GM23338 (cell line): ENCODE measurements at regions not wholly inside any gene's neighbourhood (a gene's known extent, or its start where the extent isn't known, plus 50 kb on each side); places are given as distances from the start of the nearest gene placed in this dataset.

Experiments used
- ATAC-seq: fragments of 200-7000 bp; cut with Tn5 transposase; 3 replicates; pipeline ENCODE4 v1.9.1; 2020
- DNase-seq: peaks from one replicate; pipeline ENCODE4 v3.0.0-alpha.2; 2015; ENCODE audit warnings: low spot score
- H2AFZ ChIP-seq: fragments of 200-600 bp; sonication (generic); 2 replicates; pipeline ENCODE4 v1.8.0; 2016; ENCODE audit warnings: antibody characterized with exemption, mild to moderate bottlenecking, moderate library complexity
- H3F3A ChIP-seq: fragments of 200-600 bp; sonication (generic); replicated peaks from 2 replicates; pipeline ENCODE4 v1.8.0; 2017; ENCODE audit warnings: antibody characterized with exemption, mixed run types, low read depth
- H3K27ac ChIP-seq: fragments of 200-600 bp; sonication (generic); 2 replicates; pipeline ENCODE4 v1.6.1; 2016; ENCODE audit warnings: low read depth
- H3K27me3 ChIP-seq: fragments of 200-600 bp; sonication (generic); 2 replicates; pipeline ENCODE4 v1.8.0; 2016; ENCODE audit warnings: mild to moderate bottlenecking, mixed run types, moderate library complexity; ENCODE audit not compliant: insufficient read depth
- H3K36me3 ChIP-seq: fragments of 200-600 bp; sonication (generic); 2 replicates; pipeline ENCODE4 v1.8.0; 2016; ENCODE audit warnings: mild to moderate bottlenecking; ENCODE audit not compliant: insufficient read depth
- H3K4me1 ChIP-seq: fragments of 200-600 bp; sonication (generic); 2 replicates; pipeline ENCODE4 v1.8.0; 2016; ENCODE audit warnings: mild to moderate bottlenecking, moderate library complexity; ENCODE audit not compliant: insufficient read depth
- H3K4me2 ChIP-seq: fragments of 200-600 bp; sonication (generic); 2 replicates; pipeline ENCODE4 v1.7.1; 2017; ENCODE audit warnings: mixed run types
- H3K4me3 ChIP-seq: fragments of 200-600 bp; sonication (generic); 2 replicates; pipeline ENCODE4 v1.6.1; 2016; ENCODE audit warnings: mixed run types
- H3K79me2 ChIP-seq: fragments of 200-600 bp; sonication (generic); replicated peaks from 2 replicates; pipeline ENCODE4 v1.8.0; 2017; ENCODE audit warnings: mild to moderate bottlenecking; ENCODE audit not compliant: insufficient read depth
- H3K9me2 ChIP-seq: fragments of 200-600 bp; sonication (generic); 2 replicates; pipeline ENCODE4 v1.8.0; 2017; ENCODE audit not compliant: insufficient read depth
- H4K20me1 ChIP-seq: fragments of 200-600 bp; sonication (generic); replicated peaks from 2 replicates; pipeline ENCODE4 v1.8.0; 2017; ENCODE audit warnings: mild to moderate bottlenecking; ENCODE audit not compliant: insufficient read depth
- H3K27ac Mint-ChIP-seq: 2 replicates; pipeline ENCODE4 v1.8.0; 2020; ENCODE audit warnings: inconsistent platforms, mild to moderate bottlenecking, moderate library complexity, mixed read lengths
- H3K27me3 Mint-ChIP-seq: 3 replicates; pipeline ENCODE4 v1.8.0; 2022; ENCODE audit warnings: low read depth, mild to moderate bottlenecking, moderate library complexity, mixed read lengths, inconsistent platforms; ENCODE audit not compliant: insufficient read depth, poor library complexity
- H3K36me3 Mint-ChIP-seq: 3 replicates; pipeline ENCODE4 v1.8.0; 2021; ENCODE audit warnings: low read depth, mild to moderate bottlenecking, inconsistent platforms, moderate library complexity, mixed read lengths
- H3K4me1 Mint-ChIP-seq: 3 replicates; pipeline ENCODE4 v1.8.0; 2020; ENCODE audit warnings: mild to moderate bottlenecking, inconsistent platforms, mixed read lengths
- H3K4me3 Mint-ChIP-seq: 3 replicates; pipeline ENCODE4 v1.8.0; 2021; ENCODE audit warnings: moderate library complexity, mild to moderate bottlenecking, inconsistent platforms, mixed read lengths
- H3K9me3 Mint-ChIP-seq: 3 replicates; pipeline ENCODE4 v1.8.0; 2020; ENCODE audit warnings: moderate library complexity, mild to moderate bottlenecking, inconsistent platforms, mixed read lengths
- CREB1 ChIP-seq: fragments of 250-450 bp; sonication (Bioruptor Pico); IDR thresholded peaks from 2 replicates; pipeline ENCODE4 v1.5.0; 2020; ENCODE audit warnings: low read depth, mild to moderate bottlenecking, moderate library complexity
- EZH2 ChIP-seq: fragments of 200-600 bp; sonication (generic); IDR thresholded peaks from one replicate; pipeline ENCODE4 v1.8.0; 2017; ENCODE audit warnings: antibody characterized with exemption, mild to moderate bottlenecking, low read depth; ENCODE audit not compliant: unreplicated experiment
- EZH2phosphoT487 ChIP-seq: fragments of 200-600 bp; sonication (generic); IDR thresholded peaks from one replicate; pipeline ENCODE4 v1.8.1; 2018; ENCODE audit warnings: antibody characterized with exemption; ENCODE audit not compliant: unreplicated experiment
- JUNB ChIP-seq: IDR thresholded peaks from one replicate; pipeline ENCODE4 v1.6.1; 2016; ENCODE audit warnings: antibody characterized with exemption; ENCODE audit not compliant: unreplicated experiment
- NANOG ChIP-seq: IDR thresholded peaks from 2 replicates; pipeline ENCODE4 v1.6.1; 2016; ENCODE audit warnings: antibody characterized with exemption, borderline replicate concordance
- POLR2AphosphoS5 ChIP-seq: IDR thresholded peaks from 2 replicates; pipeline ENCODE4 v1.6.1; 2016; ENCODE audit warnings: antibody characterized with exemption, low read depth
- STAT1 ChIP-seq: IDR thresholded peaks from one replicate; pipeline ENCODE4 v1.6.1; 2016; ENCODE audit warnings: antibody characterized with exemption; ENCODE audit not compliant: unreplicated experiment
- ZNF114 ChIP-seq: fragments of 250-450 bp; sonication (Bioruptor Pico); IDR thresholded peaks from 2 replicates; pipeline ENCODE4 v1.5.0; 2020; ENCODE audit warnings: mild to moderate bottlenecking, moderate library complexity
- ZNF331 ChIP-seq: fragments of 250-450 bp; sonication (Bioruptor Pico); IDR thresholded peaks from 2 replicates; pipeline ENCODE4 v1.5.0; 2020; ENCODE audit warnings: low read depth, mild to moderate bottlenecking, moderate library complexity
- TF ChIP-seq, protein P1 (sequence below): IDR thresholded peaks from 2 replicates; pipeline ENCODE4 v1.6.1; 2016; ENCODE audit warnings: antibody characterized with exemption
- TF ChIP-seq, protein P2 (sequence below): IDR thresholded peaks from one replicate; pipeline ENCODE4 v1.6.1; 2018; ENCODE audit warnings: antibody characterized with exemption; ENCODE audit not compliant: unreplicated experiment
- TF ChIP-seq, protein P3 (sequence below), 2 experiments: fragments of 200-600 bp in 1 of 2; sonication (generic) in 1 of 2; conservative IDR thresholded peaks; 2 replicates each; pipeline versions ENCODE4 v1.5.1 to v1.6.1; 2016 to 2017; ENCODE audit warnings: antibody characterized with exemption in 2 of 2, low read depth in 2 of 2, mild to moderate bottlenecking in 2 of 2, moderate library complexity in 1 of 2
- TF ChIP-seq, protein P4 (sequence below): fragments of 250-450 bp; sonication (Bioruptor Pico); IDR thresholded peaks from 2 replicates; pipeline ENCODE4 v1.5.0; 2020; ENCODE audit warnings: mild to moderate bottlenecking, moderate library complexity

DNA sequence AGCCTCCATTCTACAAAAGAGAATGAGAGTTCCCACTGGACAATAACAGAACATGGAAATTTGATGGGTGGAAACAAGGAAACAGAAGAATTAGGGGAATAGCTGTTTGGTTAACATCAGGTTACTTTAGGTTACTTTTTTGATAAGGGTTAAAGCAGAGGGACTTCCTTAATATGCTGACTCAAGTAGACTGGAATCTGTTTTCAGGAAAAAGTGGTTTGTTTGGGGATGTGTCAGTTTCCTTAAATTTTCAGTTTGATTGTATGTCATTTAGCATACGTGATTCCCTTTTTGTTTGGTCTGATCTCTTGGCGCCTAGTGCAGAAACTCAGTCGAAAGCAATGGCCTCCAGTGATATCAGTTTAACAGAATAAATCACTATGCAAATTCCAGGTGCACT lies 411.8 kb upstream of the GRM7 start:
- Histone ChIP-seq H3K36me3 (peaks cover 7% of the 10 kb centered on the region; the same call in 1 of the 2 replicates), H3K4me3 (no peak overlapping the region), H4K20me1 (no peaks in the 10 kb centered on the region), H3K27ac (no peak overlapping the region), H3F3A (no peaks in the 10 kb centered on the region), H3K79me2 (no peaks in the 10 kb centered on the region), H2AFZ (no peak overlapping the region), H3K9me2 (no peaks in the 10 kb centered on the region), H3K4me2 (no peak overlapping the region), H3K27me3 (no peaks in the 10 kb centered on the region), H3K4me1 (no peaks in the 10 kb centered on the region)
- peaks cover under 1% of the 10 kb centered on the region for H3K27me3 Mint-ChIP-seq
- ATAC-seq (no peak), DNase-seq (no peak)
- H3K9me3 Mint-ChIP-seq: peaks cover 87% of the 10 kb centered on the region
- H3K4me1 Mint-ChIP-seq: peaks cover 9% of the 10 kb centered on the region; the same call in 2 of the 3 replicates
- no peak overlapping the region for H3K27ac Mint-ChIP-seq
- TF ChIP-seq ZNF331 (CRISPR knock-in tag) (no peak), ZNF114 (no peak), STAT1 (no peak), CREB1 (CRISPR knock-in tag) (no peak), EZH2phosphoT487 (no peak), NANOG (no peak), JUNB (no peak), EZH2 (no peak), POLR2AphosphoS5 (no peak)
- TF ChIP-seq, protein P1, sequence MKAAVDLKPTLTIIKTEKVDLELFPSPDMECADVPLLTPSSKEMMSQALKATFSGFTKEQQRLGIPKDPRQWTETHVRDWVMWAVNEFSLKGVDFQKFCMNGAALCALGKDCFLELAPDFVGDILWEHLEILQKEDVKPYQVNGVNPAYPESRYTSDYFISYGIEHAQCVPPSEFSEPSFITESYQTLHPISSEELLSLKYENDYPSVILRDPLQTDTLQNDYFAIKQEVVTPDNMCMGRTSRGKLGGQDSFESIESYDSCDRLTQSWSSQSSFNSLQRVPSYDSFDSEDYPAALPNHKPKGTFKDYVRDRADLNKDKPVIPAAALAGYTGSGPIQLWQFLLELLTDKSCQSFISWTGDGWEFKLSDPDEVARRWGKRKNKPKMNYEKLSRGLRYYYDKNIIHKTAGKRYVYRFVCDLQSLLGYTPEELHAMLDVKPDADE: no peak
- TF ChIP-seq, protein P2, sequence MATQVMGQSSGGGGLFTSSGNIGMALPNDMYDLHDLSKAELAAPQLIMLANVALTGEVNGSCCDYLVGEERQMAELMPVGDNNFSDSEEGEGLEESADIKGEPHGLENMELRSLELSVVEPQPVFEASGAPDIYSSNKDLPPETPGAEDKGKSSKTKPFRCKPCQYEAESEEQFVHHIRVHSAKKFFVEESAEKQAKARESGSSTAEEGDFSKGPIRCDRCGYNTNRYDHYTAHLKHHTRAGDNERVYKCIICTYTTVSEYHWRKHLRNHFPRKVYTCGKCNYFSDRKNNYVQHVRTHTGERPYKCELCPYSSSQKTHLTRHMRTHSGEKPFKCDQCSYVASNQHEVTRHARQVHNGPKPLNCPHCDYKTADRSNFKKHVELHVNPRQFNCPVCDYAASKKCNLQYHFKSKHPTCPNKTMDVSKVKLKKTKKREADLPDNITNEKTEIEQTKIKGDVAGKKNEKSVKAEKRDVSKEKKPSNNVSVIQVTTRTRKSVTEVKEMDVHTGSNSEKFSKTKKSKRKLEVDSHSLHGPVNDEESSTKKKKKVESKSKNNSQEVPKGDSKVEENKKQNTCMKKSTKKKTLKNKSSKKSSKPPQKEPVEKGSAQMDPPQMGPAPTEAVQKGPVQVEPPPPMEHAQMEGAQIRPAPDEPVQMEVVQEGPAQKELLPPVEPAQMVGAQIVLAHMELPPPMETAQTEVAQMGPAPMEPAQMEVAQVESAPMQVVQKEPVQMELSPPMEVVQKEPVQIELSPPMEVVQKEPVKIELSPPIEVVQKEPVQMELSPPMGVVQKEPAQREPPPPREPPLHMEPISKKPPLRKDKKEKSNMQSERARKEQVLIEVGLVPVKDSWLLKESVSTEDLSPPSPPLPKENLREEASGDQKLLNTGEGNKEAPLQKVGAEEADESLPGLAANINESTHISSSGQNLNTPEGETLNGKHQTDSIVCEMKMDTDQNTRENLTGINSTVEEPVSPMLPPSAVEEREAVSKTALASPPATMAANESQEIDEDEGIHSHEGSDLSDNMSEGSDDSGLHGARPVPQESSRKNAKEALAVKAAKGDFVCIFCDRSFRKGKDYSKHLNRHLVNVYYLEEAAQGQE: no peak
- TF ChIP-seq, protein P3, sequence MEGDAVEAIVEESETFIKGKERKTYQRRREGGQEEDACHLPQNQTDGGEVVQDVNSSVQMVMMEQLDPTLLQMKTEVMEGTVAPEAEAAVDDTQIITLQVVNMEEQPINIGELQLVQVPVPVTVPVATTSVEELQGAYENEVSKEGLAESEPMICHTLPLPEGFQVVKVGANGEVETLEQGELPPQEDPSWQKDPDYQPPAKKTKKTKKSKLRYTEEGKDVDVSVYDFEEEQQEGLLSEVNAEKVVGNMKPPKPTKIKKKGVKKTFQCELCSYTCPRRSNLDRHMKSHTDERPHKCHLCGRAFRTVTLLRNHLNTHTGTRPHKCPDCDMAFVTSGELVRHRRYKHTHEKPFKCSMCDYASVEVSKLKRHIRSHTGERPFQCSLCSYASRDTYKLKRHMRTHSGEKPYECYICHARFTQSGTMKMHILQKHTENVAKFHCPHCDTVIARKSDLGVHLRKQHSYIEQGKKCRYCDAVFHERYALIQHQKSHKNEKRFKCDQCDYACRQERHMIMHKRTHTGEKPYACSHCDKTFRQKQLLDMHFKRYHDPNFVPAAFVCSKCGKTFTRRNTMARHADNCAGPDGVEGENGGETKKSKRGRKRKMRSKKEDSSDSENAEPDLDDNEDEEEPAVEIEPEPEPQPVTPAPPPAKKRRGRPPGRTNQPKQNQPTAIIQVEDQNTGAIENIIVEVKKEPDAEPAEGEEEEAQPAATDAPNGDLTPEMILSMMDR (conservative IDR thresholded peaks at IDR 0.05; ENCODE audit: low read depth in 2 of 2): no peak
- TF ChIP-seq, protein P4, sequence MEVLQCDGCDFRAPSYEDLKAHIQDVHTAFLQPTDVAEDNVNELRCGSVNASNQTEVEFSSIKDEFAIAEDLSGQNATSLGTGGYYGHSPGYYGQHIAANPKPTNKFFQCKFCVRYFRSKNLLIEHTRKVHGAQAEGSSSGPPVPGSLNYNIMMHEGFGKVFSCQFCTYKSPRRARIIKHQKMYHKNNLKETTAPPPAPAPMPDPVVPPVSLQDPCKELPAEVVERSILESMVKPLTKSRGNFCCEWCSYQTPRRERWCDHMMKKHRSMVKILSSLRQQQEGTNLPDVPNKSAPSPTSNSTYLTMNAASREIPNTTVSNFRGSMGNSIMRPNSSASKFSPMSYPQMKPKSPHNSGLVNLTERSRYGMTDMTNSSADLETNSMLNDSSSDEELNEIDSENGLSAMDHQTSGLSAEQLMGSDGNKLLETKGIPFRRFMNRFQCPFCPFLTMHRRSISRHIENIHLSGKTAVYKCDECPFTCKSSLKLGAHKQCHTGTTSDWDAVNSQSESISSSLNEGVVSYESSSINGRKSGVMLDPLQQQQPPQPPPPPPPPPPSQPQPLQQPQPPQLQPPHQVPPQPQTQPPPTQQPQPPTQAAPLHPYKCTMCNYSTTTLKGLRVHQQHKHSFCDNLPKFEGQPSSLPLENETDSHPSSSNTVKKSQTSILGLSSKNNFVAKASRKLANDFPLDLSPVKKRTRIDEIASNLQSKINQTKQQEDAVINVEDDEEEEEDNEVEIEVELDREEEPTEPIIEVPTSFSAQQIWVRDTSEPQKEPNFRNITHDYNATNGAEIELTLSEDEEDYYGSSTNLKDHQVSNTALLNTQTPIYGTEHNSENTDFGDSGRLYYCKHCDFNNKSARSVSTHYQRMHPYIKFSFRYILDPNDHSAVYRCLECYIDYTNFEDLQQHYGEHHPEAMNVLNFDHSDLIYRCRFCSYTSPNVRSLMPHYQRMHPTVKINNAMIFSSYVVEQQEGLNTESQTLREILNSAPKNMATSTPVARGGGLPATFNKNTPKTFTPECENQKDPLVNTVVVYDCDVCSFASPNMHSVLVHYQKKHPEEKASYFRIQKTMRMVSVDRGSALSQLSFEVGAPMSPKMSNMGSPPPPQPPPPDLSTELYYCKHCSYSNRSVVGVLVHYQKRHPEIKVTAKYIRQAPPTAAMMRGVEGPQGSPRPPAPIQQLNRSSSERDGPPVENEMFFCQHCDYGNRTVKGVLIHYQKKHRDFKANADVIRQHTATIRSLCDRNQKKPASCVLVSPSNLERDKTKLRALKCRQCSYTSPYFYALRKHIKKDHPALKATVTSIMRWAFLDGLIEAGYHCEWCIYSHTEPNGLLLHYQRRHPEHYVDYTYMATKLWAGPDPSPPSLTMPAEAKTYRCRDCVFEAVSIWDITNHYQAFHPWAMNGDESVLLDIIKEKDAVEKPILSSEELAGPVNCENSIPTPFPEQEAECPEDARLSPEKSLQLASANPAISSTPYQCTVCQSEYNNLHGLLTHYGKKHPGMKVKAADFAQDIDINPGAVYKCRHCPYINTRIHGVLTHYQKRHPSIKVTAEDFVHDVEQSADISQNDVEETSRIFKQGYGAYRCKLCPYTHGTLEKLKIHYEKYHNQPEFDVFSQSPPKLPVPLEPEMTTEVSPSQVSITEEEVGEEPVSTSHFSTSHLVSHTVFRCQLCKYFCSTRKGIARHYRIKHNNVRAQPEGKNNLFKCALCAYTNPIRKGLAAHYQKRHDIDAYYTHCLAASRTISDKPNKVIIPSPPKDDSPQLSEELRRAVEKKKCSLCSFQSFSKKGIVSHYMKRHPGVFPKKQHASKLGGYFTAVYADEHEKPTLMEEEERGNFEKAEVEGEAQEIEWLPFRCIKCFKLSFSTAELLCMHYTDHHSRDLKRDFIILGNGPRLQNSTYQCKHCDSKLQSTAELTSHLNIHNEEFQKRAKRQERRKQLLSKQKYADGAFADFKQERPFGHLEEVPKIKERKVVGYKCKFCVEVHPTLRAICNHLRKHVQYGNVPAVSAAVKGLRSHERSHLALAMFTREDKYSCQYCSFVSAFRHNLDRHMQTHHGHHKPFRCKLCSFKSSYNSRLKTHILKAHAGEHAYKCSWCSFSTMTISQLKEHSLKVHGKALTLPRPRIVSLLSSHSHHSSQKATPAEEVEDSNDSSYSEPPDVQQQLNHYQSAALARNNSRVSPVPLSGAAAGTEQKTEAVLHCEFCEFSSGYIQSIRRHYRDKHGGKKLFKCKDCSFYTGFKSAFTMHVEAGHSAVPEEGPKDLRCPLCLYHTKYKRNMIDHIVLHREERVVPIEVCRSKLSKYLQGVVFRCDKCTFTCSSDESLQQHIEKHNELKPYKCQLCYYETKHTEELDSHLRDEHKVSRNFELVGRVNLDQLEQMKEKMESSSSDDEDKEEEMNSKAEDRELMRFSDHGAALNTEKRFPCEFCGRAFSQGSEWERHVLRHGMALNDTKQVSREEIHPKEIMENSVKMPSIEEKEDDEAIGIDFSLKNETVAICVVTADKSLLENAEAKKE (CRISPR knock-in tag): no peak
- no peak overlapping the region for H3K4me3 Mint-ChIP-seq
- peaks cover 3% of the 10 kb centered on the region; the same call in 1 of the 3 replicates for H3K36me3 Mint-ChIP-seq
